B cell (primary cell): ENCODE measurements at regions not wholly inside any gene's neighbourhood (a gene's known extent, or its start where the extent isn't known, plus 50 kb on each side); places are given as distances from the start of the nearest gene placed in this dataset.

Experiments
- ATAC-seq: fragments of 200-7000 bp; cut with Tn5 transposase; one replicate; pipeline ENCODE4 v1.10.0; 2021; ENCODE audit warnings: low read depth, mild to moderate bottlenecking, moderate number of reproducible peaks, moderate library complexity
- CTCF ChIA-PET: fragments of 350-600 bp; sonication (Branson Sonifier 250); formaldehyde crosslinking; loops from one replicate; lab custom pipeline; 2021; ENCODE audit warnings: antibody characterized with exemption, inconsistent platforms; lab: Charles Lee
- POLR2A ChIA-PET: fragments of 350-600 bp; sonication (Branson Sonifier 250); formaldehyde crosslinking; loops from one replicate; lab custom pipeline; 2021; ENCODE audit warnings: antibody characterized with exemption; lab: Charles Lee
- DNase-seq: peaks from one replicate; pipeline ENCODE4 v3.0.0; 2013
- H2AFZ ChIP-seq: 2 replicates; pipeline ENCODE4 v1.6.1; 2012; ENCODE audit warnings: mild to moderate bottlenecking, low read depth, low read length; ENCODE audit not compliant: insufficient read depth, poor library complexity, severe bottlenecking
- H3K27ac ChIP-seq, 2 donors: 1 replicate in 1 of 2; 2 replicates in 1 of 2; pipeline ENCODE4 v1.5.1; 2012 to 2013; ENCODE audit warnings: low read length in 2 of 2, mild to moderate bottlenecking in 2 of 2, moderate library complexity in 1 of 2
- H3K27me3 ChIP-seq, 4 experiments: fragments of 200-600 bp in 1 of 4; sonication (generic) in 1 of 4; replicated peaks in 1 of 4; 1 replicate in 2 of 4; 2 replicates in 2 of 4; pipeline versions ENCODE4 v1.6.1 to v1.7.0; 2013 to 2016; ENCODE audit warnings: low read length in 3 of 4, mild to moderate bottlenecking in 2 of 4, mixed read lengths in 1 of 4, moderate library complexity in 1 of 4; ENCODE audit not compliant: insufficient read depth in 4 of 4, control insufficient read depth in 3 of 4; ENCODE audit errors: control extremely low read depth in 1 of 4
- H3K36me3 ChIP-seq, 2 experiments: replicated peaks in 1 of 2; 1 replicate in 1 of 2; 2 replicates in 1 of 2; pipeline versions ENCODE4 v1.6.1 to v1.7.1; 2013; ENCODE audit warnings: low read length in 1 of 2; ENCODE audit not compliant: insufficient read depth in 2 of 2, control insufficient read depth in 1 of 2; ENCODE audit errors: control extremely low read depth in 1 of 2, extremely low read depth in 1 of 2
- H3K4me1 ChIP-seq, 2 donors: fragments of 200-600 bp in 1 of 2; sonication (generic) in 1 of 2; 1 replicate in 1 of 2; 2 replicates in 1 of 2; pipeline versions ENCODE4 v1.5.1 to v1.6.1; 2013 to 2017; ENCODE audit warnings: low read length in 2 of 2; ENCODE audit not compliant: control insufficient read depth in 2 of 2, insufficient read depth in 2 of 2
- H3K4me2 ChIP-seq: replicated peaks from 2 replicates; pipeline ENCODE3; 2012; ENCODE audit warnings: mild to moderate bottlenecking, low read depth, low read length; ENCODE audit not compliant: poor library complexity, severe bottlenecking
- H3K4me3 ChIP-seq, 5 experiments: fragments of 200-600 bp in 1 of 5; sonication (generic) in 1 of 5; 1 replicate in 3 of 5; 2 replicates in 2 of 5; pipeline versions ENCODE4 v1.5.1 to v1.7.0; 2011 to 2016; ENCODE audit warnings: low read length in 4 of 5, mild to moderate bottlenecking in 4 of 5, low read depth in 2 of 5, control low read depth in 1 of 5, moderate library complexity in 1 of 5; ENCODE audit not compliant: insufficient read depth in 1 of 5; ENCODE audit errors: control extremely low read depth in 1 of 5, extremely low read depth in 1 of 5
- H3K79me2 ChIP-seq: fragments of 200-600 bp; sonication (generic); one replicate; pipeline ENCODE4 v1.6.0; 2016; ENCODE audit warnings: low read length; ENCODE audit not compliant: control insufficient read depth, insufficient read depth
- H3K9ac ChIP-seq: fragments of 200-600 bp; sonication (generic); 2 replicates; pipeline ENCODE4 v1.6.1; 2017; ENCODE audit warnings: mild to moderate bottlenecking, low read length, moderate library complexity
- H3K9me3 ChIP-seq, 3 donors: one replicate each; pipeline versions ENCODE4 v1.6.1 to v1.7.1; 2013; ENCODE audit warnings: low read length in 2 of 3; ENCODE audit not compliant: control insufficient read depth in 2 of 3, insufficient read depth in 1 of 3; ENCODE audit errors: control extremely low read depth in 1 of 3
- H4K20me1 ChIP-seq: 2 replicates; pipeline ENCODE4 v1.6.0; 2012; ENCODE audit warnings: mild to moderate bottlenecking, low read length; ENCODE audit not compliant: insufficient read depth, control insufficient read depth, poor library complexity, severe bottlenecking
- H3K27ac Mint-ChIP-seq: one replicate; pipeline ENCODE4 v1.8.0; 2021; ENCODE audit warnings: mixed read lengths
- H3K27me3 Mint-ChIP-seq: one replicate; pipeline ENCODE4 v1.8.0; 2021; ENCODE audit warnings: mixed read lengths
- H3K4me1 Mint-ChIP-seq: one replicate; pipeline ENCODE4 v1.8.0; 2021; ENCODE audit warnings: mixed read lengths
- H3K4me3 Mint-ChIP-seq: one replicate; pipeline ENCODE4 v1.8.0; 2021; ENCODE audit warnings: mixed read lengths
- H3K9me3 Mint-ChIP-seq: one replicate; pipeline ENCODE4 v1.8.0; 2022; ENCODE audit warnings: mixed read lengths; ENCODE audit not compliant: insufficient read depth
- EZH2 ChIP-seq: IDR thresholded peaks from 2 replicates; pipeline ENCODE4 v1.6.1; 2012; ENCODE audit warnings: borderline replicate concordance, low read depth, mild to moderate bottlenecking, moderate library complexity, low read length; ENCODE audit not compliant: insufficient read depth, poor library complexity, severe bottlenecking
- WGBS: methylation state at CpG from one replicate; pipeline ENCODE4 v1.1.5; 2013; ENCODE audit warnings: missing lambda C conversion rate; ENCODE audit not compliant: insufficient coverage; 5-methylcytosine and 5-hydroxymethylcytosine counted together
- intact Hi-C: fragments of 100-400 bp; cut with micrococcal nuclease; formaldehyde crosslinking; loops from one replicate; pipeline ENCODE4 v1.10.0; 2022
- TF ChIP-seq, protein P1 (sequence below): fragments of 200-600 bp; IDR thresholded peaks from one replicate; pipeline ENCODE4 v1.8.0; 2022; ENCODE audit warnings: antibody characterized with exemption, mild to moderate bottlenecking

DNA sequence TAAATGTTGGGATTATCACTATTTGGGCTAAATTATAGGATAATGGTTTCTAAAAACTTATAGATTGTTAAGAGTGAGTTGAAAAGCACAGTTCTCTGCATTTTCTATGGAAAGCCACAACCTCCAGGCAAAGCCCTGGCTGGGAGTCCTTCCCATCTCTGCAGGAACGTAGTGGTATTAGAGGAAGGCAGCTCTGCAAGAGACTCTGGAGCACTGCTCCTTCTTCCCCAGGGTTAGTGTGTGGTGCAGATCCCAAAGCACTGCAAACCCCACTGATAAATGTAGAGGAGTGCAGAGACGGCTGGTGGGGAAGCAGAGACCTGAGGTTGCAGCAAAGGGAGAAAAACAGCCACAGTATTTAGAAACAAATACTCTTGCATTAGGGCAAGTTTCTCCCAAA is 225.3 kb downstream of the TINAG start:
- ChIA-PET CTCF (no interaction called here), POLR2A (no interaction called here)
- Mint-ChIP-seq H3K4me3 (no peak overlapping the region), H3K27me3 (no peaks in the 10 kb centered on the region), H3K9me3 (peaks cover 2% of the 10 kb centered on the region), H3K27ac (no peak overlapping the region), H3K4me1 (no peaks in the 10 kb centered on the region)
- H4K20me1 ChIP-seq: no peaks in the 10 kb centered on the region
- H3K27ac ChIP-seq: no peak overlapping the region
- intact Hi-C loops: no loop called here
- WGBS: 63% methylated on average over 2 of the region's 2 CpGs
- H3K4me2 ChIP-seq: no peak overlapping the region
- no peaks in the 10 kb centered on the region for H3K4me1 ChIP-seq
- no peak for ATAC-seq
- H3K79me2 ChIP-seq: no peaks in the 10 kb centered on the region
- H3K27me3 ChIP-seq: no peaks in the 10 kb centered on the region
- H3K9ac ChIP-seq: no peak overlapping the region
- no peak for DNase-seq
- H3K4me3 ChIP-seq: no peak overlapping the region
- H3K36me3 ChIP-seq: no peaks in the 10 kb centered on the region
- no peak overlapping the region for H2AFZ ChIP-seq
- no peaks in the 10 kb centered on the region for H3K9me3 ChIP-seq
- TF ChIP-seq, protein P1, sequence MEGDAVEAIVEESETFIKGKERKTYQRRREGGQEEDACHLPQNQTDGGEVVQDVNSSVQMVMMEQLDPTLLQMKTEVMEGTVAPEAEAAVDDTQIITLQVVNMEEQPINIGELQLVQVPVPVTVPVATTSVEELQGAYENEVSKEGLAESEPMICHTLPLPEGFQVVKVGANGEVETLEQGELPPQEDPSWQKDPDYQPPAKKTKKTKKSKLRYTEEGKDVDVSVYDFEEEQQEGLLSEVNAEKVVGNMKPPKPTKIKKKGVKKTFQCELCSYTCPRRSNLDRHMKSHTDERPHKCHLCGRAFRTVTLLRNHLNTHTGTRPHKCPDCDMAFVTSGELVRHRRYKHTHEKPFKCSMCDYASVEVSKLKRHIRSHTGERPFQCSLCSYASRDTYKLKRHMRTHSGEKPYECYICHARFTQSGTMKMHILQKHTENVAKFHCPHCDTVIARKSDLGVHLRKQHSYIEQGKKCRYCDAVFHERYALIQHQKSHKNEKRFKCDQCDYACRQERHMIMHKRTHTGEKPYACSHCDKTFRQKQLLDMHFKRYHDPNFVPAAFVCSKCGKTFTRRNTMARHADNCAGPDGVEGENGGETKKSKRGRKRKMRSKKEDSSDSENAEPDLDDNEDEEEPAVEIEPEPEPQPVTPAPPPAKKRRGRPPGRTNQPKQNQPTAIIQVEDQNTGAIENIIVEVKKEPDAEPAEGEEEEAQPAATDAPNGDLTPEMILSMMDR: no peak
- no peak for TF ChIP-seq EZH2

DNA sequence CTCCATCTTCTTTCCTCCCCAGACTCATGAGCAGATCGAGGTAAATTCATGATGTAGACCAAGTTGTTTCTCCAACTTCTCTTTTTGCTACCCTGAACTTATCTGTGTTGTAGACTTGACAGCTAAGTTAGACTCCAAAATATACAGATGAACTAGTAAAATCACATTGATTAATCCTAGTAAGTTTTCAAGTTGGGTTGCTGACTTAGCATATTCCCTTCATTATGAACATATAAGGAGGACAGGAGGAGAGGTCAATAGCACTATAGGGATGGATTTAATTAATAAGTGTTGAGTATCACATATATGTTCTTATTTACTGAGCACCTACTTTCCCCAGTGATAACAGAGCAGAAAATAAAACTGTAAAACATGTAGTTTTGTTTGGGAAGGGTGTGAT is 227.3 kb downstream of the TINAG start:
- Histone ChIP-seq H3K27ac (no peak overlapping the region), H3K79me2 (no peaks in the 10 kb centered on the region), H3K4me1 (no peaks in the 10 kb centered on the region), H3K27me3 (no peaks in the 10 kb centered on the region), H2AFZ (no peak overlapping the region), H4K20me1 (no peaks in the 10 kb centered on the region), H3K9me3 (no peaks in the 10 kb centered on the region), H3K36me3 (no peaks in the 10 kb centered on the region), H3K4me2 (no peak overlapping the region), H3K4me3 (no peak overlapping the region), H3K9ac (no peak overlapping the region)
- 40% methylated on average over 1 of the region's 1 CpG for WGBS
- no peak overlapping the region for H3K27ac Mint-ChIP-seq
- no peak overlapping the region for H3K4me3 Mint-ChIP-seq
- no peaks in the 10 kb centered on the region for H3K27me3 Mint-ChIP-seq
- H3K4me1 Mint-ChIP-seq: no peaks in the 10 kb centered on the region
- DNase-seq (no peak), ATAC-seq (no peak)
- CTCF ChIA-PET: no interaction called here
- TF ChIP-seq EZH2: no peak
- TF ChIP-seq, protein P1: no peak
- H3K9me3 Mint-ChIP-seq: peaks cover 4% of the 10 kb centered on the region
- POLR2A ChIA-PET: no interaction called here
- intact Hi-C loops: no loop called here
